GM18868 (cell line): ENCODE measurements at regions not wholly inside any gene's neighbourhood (a gene's known extent, or its start where the extent isn't known, plus 50 kb on each side); places are given as distances from the start of the nearest gene placed in this dataset.
"Not testable (repeated sequence)": the region's sequence is repeated elsewhere in the genome, so short reads cannot be mapped to it uniquely, and the experiment has no call there.

Experiments used
- ATAC-seq: cut with Tn5 transposase; IDR thresholded peaks from one replicate; pipeline ENCODE4 v1.9.1; 2021; ENCODE audit warnings: mild to moderate bottlenecking, moderate library complexity; ENCODE audit not compliant: unreplicated experiment

GRCh38 chr14:49250109-49250508 is 336.1 kb downstream of the RPS29 start:
- ATAC-seq = no peak

GRCh38 chr14:49249022-49249421 is 337.2 kb downstream of the RPS29 start:
- peak; percentile 76 for ATAC-seq

GRCh38 chr14:49243777-49244176 is 342.4 kb downstream of the RPS29 start:
- ATAC-seq = not testable (repeated sequence)

- no peak for ATAC-seq
Observed at GRCh38 chr14:49240383-49240782, 345.8 kb downstream of the RPS29 start.

- ATAC-seq = no peak
Observed at GRCh38 chr14:49228552-49228951, 357.6 kb downstream of the RPS29 start.

GRCh38 chr14:49221316-49221715 is 364.9 kb downstream of the RPS29 start:
- no peak for ATAC-seq

GRCh38 chr14:49220492-49220891 is 365.7 kb downstream of the RPS29 start:
- no peak for ATAC-seq

GRCh38 chr14:49218436-49219092 is 367.6 kb downstream of the RPS29 start:
- ATAC-seq = no peak

GRCh38 chr14:49212721-49213120 is 373.5 kb downstream of the RPS29 start:
- ATAC-seq = no peak

GRCh38 chr14:49209416-49209815 is 376.8 kb downstream of the RPS29 start:
- ATAC-seq = no peak

GRCh38 chr14:49206828-49207227 is 379.4 kb downstream of the RPS29 start:
- no peak for ATAC-seq

GRCh38 chr14:49203676-49204075 is 382.5 kb downstream of the RPS29 start:
- ATAC-seq = no peak

GRCh38 chr14:49199159-49199558 is 387.0 kb downstream of the RPS29 start:
- no peak for ATAC-seq

GRCh38 chr14:49196327-49196726 is 389.9 kb downstream of the RPS29 start:
- peak; percentile 35 for ATAC-seq

- ATAC-seq = no peak
Observed at GRCh38 chr14:49194067-49194466, 392.1 kb downstream of the RPS29 start.

- ATAC-seq = peak; percentile 96
Observed at GRCh38 chr14:49193332-49194065, 392.7 kb downstream of the RPS29 start.

GRCh38 chr14:49191380-49191779 is 394.8 kb downstream of the RPS29 start:
- no peak for ATAC-seq

GRCh38 chr14:49189375-49189774 is 396.8 kb downstream of the RPS29 start:
- ATAC-seq = no peak

- no peak for ATAC-seq
Observed at GRCh38 chr14:49187799-49188198, 398.4 kb downstream of the RPS29 start.

- ATAC-seq = peak; percentile 100
Observed at GRCh38 chr14:49173765-49174373, 412.3 kb downstream of the RPS29 start.

- ATAC-seq = no peak
Observed at GRCh38 chr14:49164074-49164473, 422.1 kb downstream of the RPS29 start.

- no peak for ATAC-seq
Observed at GRCh38 chr14:49160983-49161382, 425.2 kb downstream of the RPS29 start.
